H9 (cell line): ENCODE measurements at regions not wholly inside any gene's neighbourhood (a gene's known extent, or its start where the extent isn't known, plus 50 kb on each side); places are given as distances from the start of the nearest gene placed in this dataset.
A peak's percentile ranks its signal among the peaks of the same experiment; 100 is the strongest.

Source experiments
- DNase-seq: peaks from one replicate; pipeline ENCODE4 v3.0.0-alpha.2; 2017
- H2AFZ ChIP-seq: one replicate; pipeline ENCODE4 v1.6.1; 2013; ENCODE audit warnings: mild to moderate bottlenecking, low read length, control low read depth, moderate library complexity
- H2AK5ac ChIP-seq: 2 replicates; pipeline ENCODE4 v1.6.1; 2013; ENCODE audit warnings: low read length, control low read depth, mixed read lengths; ENCODE audit not compliant: insufficient read length
- H2BK120ac ChIP-seq: one replicate; pipeline ENCODE4 v1.6.1; 2013; ENCODE audit warnings: low read depth, mild to moderate bottlenecking, low read length, control low read depth, inconsistent platforms; ENCODE audit not compliant: poor library complexity, severe bottlenecking
- H2BK12ac ChIP-seq: 2 replicates; pipeline ENCODE4 v1.6.1; 2013; ENCODE audit warnings: low read length, control low read depth, mixed read lengths, low read depth; ENCODE audit not compliant: insufficient read length
- H2BK15ac ChIP-seq: 2 replicates; pipeline ENCODE4 v1.6.1; 2013; ENCODE audit warnings: low read depth, low read length, control low read depth
- H2BK20ac ChIP-seq: one replicate; pipeline ENCODE4 v1.6.1; 2013; ENCODE audit warnings: low read depth, mild to moderate bottlenecking, low read length, control low read depth, inconsistent platforms; ENCODE audit not compliant: poor library complexity, severe bottlenecking
- H2BK5ac ChIP-seq: 2 replicates; pipeline ENCODE4 v1.6.1; 2013; ENCODE audit warnings: low read length, control low read depth, mixed read lengths; ENCODE audit not compliant: insufficient read length
- H3K14ac ChIP-seq: 2 replicates; pipeline ENCODE4 v1.6.1; 2013; ENCODE audit warnings: low read length, control low read depth; ENCODE audit not compliant: insufficient read depth
- H3K18ac ChIP-seq: 2 replicates; pipeline ENCODE4 v1.6.1; 2013; ENCODE audit warnings: low read depth, mild to moderate bottlenecking, mixed read lengths, low read length, control low read depth; ENCODE audit not compliant: insufficient read length
- H3K23ac ChIP-seq: 2 replicates; pipeline ENCODE4 v1.6.1; 2013; ENCODE audit warnings: low read length, control low read depth, mixed read lengths, low read depth; ENCODE audit not compliant: insufficient read length
- H3K23me2 ChIP-seq: 2 replicates; pipeline ENCODE4 v1.6.1; 2013; ENCODE audit warnings: low read depth, mild to moderate bottlenecking, mixed read lengths, low read length, control low read depth; ENCODE audit not compliant: insufficient read length, poor library complexity, severe bottlenecking
- H3K27ac ChIP-seq: 2 replicates; pipeline ENCODE4 v1.5.1; 2013; ENCODE audit warnings: low read length, control low read depth, mixed read lengths, low read depth; ENCODE audit not compliant: insufficient read length
- H3K27me3 ChIP-seq: 2 replicates; pipeline ENCODE4 v1.6.1; 2013; ENCODE audit warnings: low read length, control low read depth, inconsistent platforms; ENCODE audit not compliant: insufficient read depth
- H3K4ac ChIP-seq: 2 replicates; pipeline ENCODE4 v1.6.1; 2013; ENCODE audit warnings: low read depth, mild to moderate bottlenecking, control low read depth, inconsistent platforms, low read length, moderate library complexity
- H3K4me1 ChIP-seq: 2 replicates; pipeline ENCODE4 v1.6.1; 2013; ENCODE audit warnings: low read length, control low read depth, inconsistent platforms; ENCODE audit not compliant: insufficient read depth
- H3K4me2 ChIP-seq: 2 replicates; pipeline ENCODE4 v1.6.1; 2013; ENCODE audit warnings: low read length, control low read depth, mixed read lengths; ENCODE audit not compliant: insufficient read length, insufficient read depth
- H3K56ac ChIP-seq: 2 replicates; pipeline ENCODE4 v1.6.1; 2013; ENCODE audit warnings: low read depth, mild to moderate bottlenecking, mixed read lengths, low read length, control low read depth; ENCODE audit not compliant: insufficient read length
- H3K79me1 ChIP-seq: 2 replicates; pipeline ENCODE4 v1.6.1; 2013; ENCODE audit warnings: low read depth, mild to moderate bottlenecking, moderate library complexity, low read length, control low read depth, inconsistent platforms; ENCODE audit not compliant: insufficient read depth, poor library complexity, severe bottlenecking
- H3K79me2 ChIP-seq: 2 replicates; pipeline ENCODE4 v1.6.1; 2013; ENCODE audit warnings: low read length, control low read depth, inconsistent platforms; ENCODE audit not compliant: insufficient read depth
- H3K9ac ChIP-seq: 2 replicates; pipeline ENCODE4 v1.6.1; 2013; ENCODE audit warnings: low read length, control low read depth, mixed read lengths; ENCODE audit not compliant: insufficient read length; ENCODE audit errors: extremely low read depth
- H3K9me3 ChIP-seq: one replicate; pipeline ENCODE4 v1.6.1; 2013; ENCODE audit warnings: low read depth, low read length, inconsistent platforms; ENCODE audit not compliant: control insufficient read depth
- H3T11ph ChIP-seq: one replicate; pipeline ENCODE4 v1.6.1; 2013; ENCODE audit warnings: mild to moderate bottlenecking, low read length, control low read depth, inconsistent platforms
- H4K20me1 ChIP-seq: one replicate; pipeline ENCODE4 v1.6.1; 2013; ENCODE audit not compliant: control insufficient read depth, insufficient read length, insufficient read depth
- H4K5ac ChIP-seq: 2 replicates; pipeline ENCODE4 v1.6.1; 2013; ENCODE audit warnings: low read depth, mild to moderate bottlenecking, mixed read lengths, low read length, control low read depth; ENCODE audit not compliant: insufficient read length
- H4K8ac ChIP-seq: replicated peaks from 2 replicates; pipeline ENCODE4 v1.6.1; 2013; ENCODE audit warnings: low read length, control low read depth, mixed read lengths, low read depth; ENCODE audit not compliant: insufficient read length
- H4K91ac ChIP-seq: 2 replicates; pipeline ENCODE4 v1.6.1; 2013; ENCODE audit warnings: low read depth, mild to moderate bottlenecking, moderate library complexity, mixed read lengths, low read length, control low read depth; ENCODE audit not compliant: insufficient read length
- H3K27ac Mint-ChIP-seq, 3 experiments: 2 replicates in 2 of 3; 3 replicates in 1 of 3; pipeline ENCODE4 v1.8.0; 2020 to 2021; ENCODE audit warnings: mixed read lengths in 3 of 3, mild to moderate bottlenecking in 1 of 3, moderate library complexity in 1 of 3
- H3K27me3 Mint-ChIP-seq: 2 replicates; pipeline ENCODE4 v1.8.0; 2021; ENCODE audit warnings: low read depth, mild to moderate bottlenecking, moderate library complexity, mixed read lengths
- H3K36me3 Mint-ChIP-seq, 3 experiments: 2 replicates in 2 of 3; 3 replicates in 1 of 3; pipeline ENCODE4 v1.8.0; 2020 to 2021; ENCODE audit warnings: low read depth in 3 of 3, mixed read lengths in 3 of 3; ENCODE audit not compliant: insufficient read depth in 1 of 3
- H3K4me1 Mint-ChIP-seq, 2 experiments: 2 replicates each; pipeline ENCODE4 v1.8.0; 2020; ENCODE audit warnings: mixed read lengths in 2 of 2
- H3K4me3 Mint-ChIP-seq, 2 experiments: 2 replicates in 1 of 2; 3 replicates in 1 of 2; pipeline ENCODE4 v1.8.0; 2020 to 2021; ENCODE audit warnings: mild to moderate bottlenecking in 2 of 2, mixed read lengths in 2 of 2, moderate library complexity in 1 of 2
- H3K9me3 Mint-ChIP-seq, 2 experiments: 2 replicates in 1 of 2; 3 replicates in 1 of 2; pipeline ENCODE4 v1.8.0; 2020; ENCODE audit warnings: mild to moderate bottlenecking in 2 of 2, mixed read lengths in 2 of 2, moderate library complexity in 1 of 2
- CTCF ChIP-seq: fragments of 200-600 bp; sonication (generic); conservative IDR thresholded peaks from 3 replicates; pipeline ENCODE4 v1.8.0; 2021; ENCODE audit warnings: antibody characterized with exemption, mild to moderate bottlenecking
- WGBS: extraction: QIAGEN DNeasy Blood & Tissue Kit; methylation state at CpG from one replicate; pipeline ENCODE4 v1.1.7; 2013; ENCODE audit warnings: missing lambda C conversion rate, low lambda C conversion rate, mixed read lengths; ENCODE audit not compliant: insufficient read length; ENCODE audit errors: extremely low coverage; 5-methylcytosine and 5-hydroxymethylcytosine counted together

DNA sequence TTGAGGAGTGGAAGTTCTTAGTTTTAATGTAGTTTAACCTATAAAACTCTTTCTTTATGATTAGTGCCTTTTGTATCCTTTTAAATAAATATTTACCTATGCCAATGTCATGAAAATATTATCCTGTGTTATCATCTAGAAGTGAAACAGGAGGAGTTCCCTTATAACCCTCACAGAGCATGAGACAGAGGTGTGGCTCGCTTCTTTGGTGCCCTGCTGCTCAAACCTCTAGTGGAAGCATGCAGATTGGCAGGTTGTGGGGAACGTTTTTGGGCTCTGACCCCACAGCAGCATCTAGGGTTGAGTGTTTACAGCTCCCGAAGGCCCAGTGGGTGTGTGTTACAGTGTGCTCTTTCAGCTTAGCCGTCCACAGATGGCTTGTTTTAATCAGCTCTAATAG, 459.4 kb upstream of the AZI2 start:
- Histone ChIP-seq H3K23me2 (no peaks in the 10 kb centered on the region), H4K8ac (no peak overlapping the region), H3K56ac (no peak overlapping the region), H3K4me1 (no peaks in the 10 kb centered on the region), H3K4ac (no peak overlapping the region), H2AK5ac (no peak overlapping the region), H3K9ac (no peak overlapping the region), H3K79me2 (no peaks in the 10 kb centered on the region), H3T11ph (no peak overlapping the region), H3K18ac (no peak overlapping the region), H3K4me2 (no peak overlapping the region), H3K23ac (no peak overlapping the region), H2BK5ac (no peak overlapping the region), H2BK20ac (no peak overlapping the region), H2BK120ac (no peak overlapping the region), H3K9me3 (no peaks in the 10 kb centered on the region), H3K14ac (no peak overlapping the region), H4K5ac (no peak overlapping the region), H3K27me3 (no peaks in the 10 kb centered on the region), H3K27ac (no peak overlapping the region), H2BK15ac (no peak overlapping the region), H2BK12ac (no peak overlapping the region), H3K79me1 (no peaks in the 10 kb centered on the region), H2AFZ (no peak overlapping the region), H4K20me1 (no peaks in the 10 kb centered on the region), H4K91ac (no peak overlapping the region)
- no peaks in the 10 kb centered on the region for H3K36me3 Mint-ChIP-seq
- peak overlapping the region in 1 of 3 experiments; percentile 62; a peak in 2 of 7 replicates for H3K27ac Mint-ChIP-seq
- no CpG with 5 or more reads among the region's 4 CpGs for WGBS
- no peaks in the 10 kb centered on the region for H3K9me3 Mint-ChIP-seq
- no peak for DNase-seq
- no peaks in the 10 kb centered on the region for H3K4me1 Mint-ChIP-seq
- H3K27me3 Mint-ChIP-seq, result no peaks in the 10 kb centered on the region; the same call in 1 of the 2 replicates
- no peak for TF ChIP-seq CTCF
- H3K4me3 Mint-ChIP-seq, result no peak overlapping the region
